GM12878 (cell line): ENCODE measurements at regions not wholly inside any gene's neighbourhood (a gene's known extent, or its start where the extent isn't known, plus 50 kb on each side); places are given as distances from the start of the nearest gene placed in this dataset.

ENCODE experiments used
- ATAC-seq: fragments of 200-7000 bp; cut with Tn5 transposase; 3 replicates; pipeline ENCODE4 v1.9.1; 2020; ENCODE audit warnings: mild to moderate bottlenecking, moderate library complexity
- BruUV-seq: library from RNA; stranded (reverse); fragments of 400-500 nt; replicated peaks from 2 replicates; lab custom pipeline; 2021; lab: Mats Ljungman, UMichigan
- CTCF ChIA-PET: fragments of 300-600 bp; sonication (Branson Sonifier 250); formaldehyde crosslinking; extraction: SDS; loops from one replicate; lab custom pipeline; 2021; ENCODE audit warnings: inconsistent platforms; lab: Yijun Ruan, JAX
- POLR2A ChIA-PET: fragments of 350-600 bp; formaldehyde crosslinking; extraction: SDS; loops from one replicate; lab custom pipeline; 2021; ENCODE audit warnings: inconsistent platforms; lab: Charles Lee
- RAD21 ChIA-PET: fragments of 300-600 bp; sonication (Branson Sonifier 250); formaldehyde crosslinking; loops from one replicate; lab custom pipeline; 2023; ENCODE audit warnings: antibody characterized with exemption; ENCODE audit not compliant: unreplicated experiment; lab: Charles Lee
- SMC1A ChIA-PET: fragments of 300-600 bp; sonication (Branson Sonifier 250); formaldehyde crosslinking; loops from one replicate; lab custom pipeline; 2023; ENCODE audit not compliant: unreplicated experiment, uncharacterized antibody; lab: Charles Lee
- DNase-seq: peaks from one replicate; pipeline ENCODE4 v3.0.0-alpha.2; 2011; ENCODE audit warnings: low read depth, low spot score
- FAIRE-seq: peaks from 3 replicates; lab custom pipeline; 2011; peaks lifted over from hg19 to GRCh38; lab: Jason Lieb, UNC
- H2AFZ ChIP-seq: 2 replicates; pipeline ENCODE4 v1.6.0; 2011; ENCODE audit warnings: low read depth, low read length, control low read depth; ENCODE audit not compliant: control insufficient read depth
- H3K27ac ChIP-seq: 2 replicates; pipeline ENCODE4 v1.5.1; 2011; ENCODE audit warnings: control low read depth; ENCODE audit not compliant: control insufficient read depth, insufficient read depth
- H3K27me3 ChIP-seq, 2 experiments: replicated peaks in 1 of 2; 2 replicates each; pipeline versions ENCODE4 v1.6.0 to v1.6.1; 2011; ENCODE audit warnings: low read length in 1 of 2; ENCODE audit not compliant: control insufficient read depth in 2 of 2, insufficient read depth in 2 of 2
- H3K36me3 ChIP-seq, 2 experiments: 2 replicates each; pipeline ENCODE4 v1.5.1; 2011; ENCODE audit warnings: low read length in 1 of 2; ENCODE audit not compliant: control insufficient read depth in 2 of 2, insufficient read depth in 2 of 2
- H3K4me1 ChIP-seq: 2 replicates; pipeline ENCODE4 v1.6.1; 2011; ENCODE audit warnings: mild to moderate bottlenecking, low read length, moderate library complexity, mixed read lengths; ENCODE audit not compliant: control insufficient read depth, insufficient read depth
- H3K4me2 ChIP-seq: 2 replicates; pipeline ENCODE4 v1.6.0; 2011; ENCODE audit warnings: control low read depth; ENCODE audit not compliant: control insufficient read depth, insufficient read depth
- H3K4me3 ChIP-seq: fragments of 200-600 bp; sonication (generic); 2 replicates; pipeline ENCODE4 v1.5.1; 2016
- H3K79me2 ChIP-seq: 2 replicates; pipeline ENCODE4 v1.6.0; 2011; ENCODE audit warnings: low read length; ENCODE audit not compliant: control insufficient read depth, insufficient read depth
- H3K9ac ChIP-seq: 2 replicates; pipeline ENCODE4 v1.8.0; 2011; ENCODE audit warnings: low read length, control low read depth, mixed read lengths; ENCODE audit not compliant: control insufficient read depth, insufficient read depth
- H3K9me3 ChIP-seq: replicated peaks from 3 replicates; pipeline ENCODE4 v1.5.1; 2011; ENCODE audit warnings: mild to moderate bottlenecking, low read length; ENCODE audit not compliant: control insufficient read depth, insufficient read depth
- H4K20me1 ChIP-seq: 2 replicates; pipeline ENCODE4 v1.6.0; 2011; ENCODE audit not compliant: control insufficient read depth, insufficient read depth
- BRCA1 ChIP-seq: IDR thresholded peaks from 2 replicates; pipeline ENCODE4 v1.6.1; 2011; ENCODE audit warnings: low read depth, low read length, improper control_type of control experiment
- EED ChIP-seq: sonication (generic); IDR thresholded peaks from 2 replicates; pipeline ENCODE4 v1.6.1; 2016; ENCODE audit warnings: antibody characterized with exemption, low read depth
- ETV6 ChIP-seq, 2 experiments: fragments of 450-650 bp in 1 of 2; IDR thresholded peaks in 1 of 2; conservative IDR thresholded peaks in 1 of 2; 2 replicates each; pipeline ENCODE4 v1.6.1; 2014; ENCODE audit warnings: antibody characterized with exemption in 1 of 2, borderline replicate concordance in 1 of 2, low read depth in 1 of 2, mild to moderate bottlenecking in 1 of 2, moderate library complexity in 1 of 2
- IKZF2 ChIP-seq, 2 experiments: fragments of 450-650 bp; IDR thresholded peaks; 2 replicates each; pipeline ENCODE4 v1.6.1; 2017; ENCODE audit warnings: mild to moderate bottlenecking in 2 of 2, moderate library complexity in 2 of 2
- JUND ChIP-seq: IDR thresholded peaks from 2 replicates; pipeline ENCODE4 v1.6.1; 2012; ENCODE audit warnings: low read depth, mild to moderate bottlenecking, low read length, improper control_type of control experiment, moderate library complexity
- KAT2A ChIP-seq: conservative IDR thresholded peaks from 2 replicates; pipeline ENCODE4 v1.6.1; 2011; ENCODE audit warnings: low read depth, low read length; ENCODE audit not compliant: control insufficient read depth
- LARP7 ChIP-seq: fragments of 450-650 bp; IDR thresholded peaks from 2 replicates; pipeline ENCODE4 v1.6.1; 2017; ENCODE audit warnings: mild to moderate bottlenecking
- MTA2 ChIP-seq: fragments of 450-650 bp; IDR thresholded peaks from 2 replicates; pipeline ENCODE4 v1.6.1; 2016; ENCODE audit warnings: low read depth, mild to moderate bottlenecking, moderate library complexity
- POLR2A ChIP-seq: IDR thresholded peaks from 2 replicates; pipeline ENCODE4 v1.6.1; 2011; ENCODE audit warnings: low read depth, mild to moderate bottlenecking, low read length
- POLR2AphosphoS5 ChIP-seq: IDR thresholded peaks from 2 replicates; pipeline ENCODE4 v1.6.1; 2011; ENCODE audit warnings: mild to moderate bottlenecking, low read length, inconsistent platforms
- RUNX3 ChIP-seq: IDR thresholded peaks from 2 replicates; pipeline ENCODE4 v1.6.1; 2012; ENCODE audit warnings: low read length, inconsistent platforms
- SMAD5 ChIP-seq: IDR thresholded peaks from 2 replicates; pipeline ENCODE4 v1.6.1; 2016; ENCODE audit warnings: antibody characterized with exemption, low read depth
- SMC3 ChIP-seq: IDR thresholded peaks from 2 replicates; pipeline ENCODE4 v1.6.1; 2011; ENCODE audit warnings: low read length, improper control_type of control experiment, borderline replicate concordance
- TCF3 ChIP-seq: IDR thresholded peaks from 2 replicates; pipeline ENCODE4 v1.6.1; 2012; ENCODE audit warnings: low read depth, mild to moderate bottlenecking, low read length, borderline replicate concordance; ENCODE audit not compliant: insufficient read depth
- WRNIP1 ChIP-seq: IDR thresholded peaks from 2 replicates; pipeline ENCODE4 v1.6.1; 2011; ENCODE audit warnings: low read depth, low read length, improper control_type of control experiment, borderline replicate concordance
- YBX1 ChIP-seq: fragments of 450-650 bp; IDR thresholded peaks from 2 replicates; pipeline ENCODE4 v1.6.1; 2016; ENCODE audit warnings: antibody characterized with exemption
- WGBS: methylation state at CpG from one replicate; pipeline ENCODE4 v1.1.6; 2016; ENCODE audit warnings: low lambda C conversion rate; ENCODE audit not compliant: insufficient replicate concordance, insufficient coverage; ENCODE audit errors: missing lambda C conversion rate; 5-methylcytosine and 5-hydroxymethylcytosine counted together
- in situ Hi-C: fragments of 300-500 bp; cut with MboI; formaldehyde crosslinking; loops from 9 replicates; pipeline ENCODE4 v1.14.3; 2018; ENCODE audit warnings: mixed read lengths
- intact Hi-C: fragments of 100-400 bp; cut with micrococcal nuclease; formaldehyde crosslinking; loops from one replicate; pipeline ENCODE4 v1.14.2; 2022; ENCODE audit not compliant: unreplicated experiment
- TF ChIP-seq, protein P1 (sequence below): IDR thresholded peaks from 2 replicates; pipeline ENCODE4 v1.6.1; 2011; ENCODE audit warnings: low read depth, mild to moderate bottlenecking, low read length, moderate library complexity, borderline replicate concordance; ENCODE audit errors: extremely low read depth
- TF ChIP-seq, protein P2 (sequence below): fragments of 450-650 bp; IDR thresholded peaks from 2 replicates; pipeline ENCODE4 v1.6.1; 2018; ENCODE audit warnings: mild to moderate bottlenecking, low read depth, moderate library complexity; ENCODE audit not compliant: partially characterized antibody
- TF ChIP-seq, protein P3 (sequence below): fragments of 450-650 bp; conservative IDR thresholded peaks from 2 replicates; pipeline ENCODE4 v1.6.1; 2017; ENCODE audit warnings: mild to moderate bottlenecking, moderate library complexity
- TF ChIP-seq, protein P4 (sequence below): fragments of 450-650 bp; IDR thresholded peaks from 2 replicates; pipeline ENCODE4 v1.6.1; 2016; ENCODE audit warnings: mild to moderate bottlenecking

DNA sequence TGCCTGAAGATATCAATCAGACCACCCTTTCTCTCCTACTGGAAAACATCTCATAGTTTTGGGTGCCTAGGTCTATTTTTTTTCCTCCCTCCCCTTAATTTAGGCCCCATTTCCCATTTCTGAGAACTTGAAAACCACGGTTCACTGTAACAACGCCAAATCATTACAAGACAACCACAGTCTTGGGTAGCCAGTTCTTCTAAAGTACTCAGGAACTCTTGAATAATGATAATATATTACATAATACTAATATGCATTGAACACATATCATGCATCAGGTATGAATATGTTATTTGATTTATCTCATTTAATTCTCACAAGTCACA is 185.1 kb upstream of the ADO start:
- ChIA-PET RAD21 (interaction anchor here (0.9 to 2.6 kb wide), 17 partner anchors 9 to 465 kb away, joined by 3 to 16 read pairs (median 6); partner anchors contain the start of gene EGR2), SMC1A (interaction anchor here (0.6 to 4.4 kb wide), 29 partner anchors 8 to 617 kb away, joined by 3 to 30 read pairs (median 4); partner anchors contain the start of gene EGR2), POLR2A (interaction anchor here (0.8 to 4.4 kb wide), 6 partner anchors 9 to 192 kb away, joined by 3 to 24 read pairs (median 4); no protein-coding TSS in a partner anchor), CTCF (interaction anchor here (0.7 to 7.5 kb wide), 6 partner anchors 9 to 198 kb away, joined by 3 to 45 read pairs (median 12); partner anchors contain the start of gene EGR2)
- no peak overlapping the region for H3K4me3 ChIP-seq
- H4K20me1 ChIP-seq: no peaks in the 10 kb centered on the region
- H3K27ac ChIP-seq: 0 out of 2 replicates have a peak overlapping the region, but pooled peaks have one; percentile 2
- H3K9ac ChIP-seq: no peak overlapping the region
- H3K27me3 ChIP-seq: no peaks in the 10 kb centered on the region
- DNase-seq: no peak
- no peaks in the 10 kb centered on the region for H3K36me3 ChIP-seq
- peaks cover 24% of the 10 kb centered on the region for H3K4me1 ChIP-seq
- intact Hi-C loops (loop anchor here (2.0 kb wide), 1 partner anchor 13 kb away; no protein-coding TSS in a partner anchor), in situ Hi-C loops (no loop called here)
- no peaks in the 10 kb centered on the region for H3K9me3 ChIP-seq
- 0 out of 2 replicates have a peak overlapping the region, but pooled peaks have one; percentile 15 for H3K4me2 ChIP-seq
- peak; percentile 33 for ATAC-seq
- no peak overlapping the region for H2AFZ ChIP-seq
- WGBS: 2% methylated on average over 2 of the region's 2 CpGs
- no TSS peak for BruUV-seq
- no peak for FAIRE-seq
- no peaks in the 10 kb centered on the region for H3K79me2 ChIP-seq
- TF ChIP-seq RUNX3: peak; percentile 70
- TF ChIP-seq JUND: no peak
- TF ChIP-seq, protein P1, sequence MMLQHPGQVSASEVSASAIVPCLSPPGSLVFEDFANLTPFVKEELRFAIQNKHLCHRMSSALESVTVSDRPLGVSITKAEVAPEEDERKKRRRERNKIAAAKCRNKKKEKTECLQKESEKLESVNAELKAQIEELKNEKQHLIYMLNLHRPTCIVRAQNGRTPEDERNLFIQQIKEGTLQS: no peak
- no peak for TF ChIP-seq LARP7
- TF ChIP-seq TCF3: no peak
- no peak for TF ChIP-seq WRNIP1
- no peak for TF ChIP-seq EED
- TF ChIP-seq POLR2AphosphoS5: no peak
- TF ChIP-seq KAT2A: no peak
- no peak for TF ChIP-seq SMAD5
- no peak; the same call in 1 of the 2 replicates for TF ChIP-seq SMC3
- TF ChIP-seq, protein P2, sequence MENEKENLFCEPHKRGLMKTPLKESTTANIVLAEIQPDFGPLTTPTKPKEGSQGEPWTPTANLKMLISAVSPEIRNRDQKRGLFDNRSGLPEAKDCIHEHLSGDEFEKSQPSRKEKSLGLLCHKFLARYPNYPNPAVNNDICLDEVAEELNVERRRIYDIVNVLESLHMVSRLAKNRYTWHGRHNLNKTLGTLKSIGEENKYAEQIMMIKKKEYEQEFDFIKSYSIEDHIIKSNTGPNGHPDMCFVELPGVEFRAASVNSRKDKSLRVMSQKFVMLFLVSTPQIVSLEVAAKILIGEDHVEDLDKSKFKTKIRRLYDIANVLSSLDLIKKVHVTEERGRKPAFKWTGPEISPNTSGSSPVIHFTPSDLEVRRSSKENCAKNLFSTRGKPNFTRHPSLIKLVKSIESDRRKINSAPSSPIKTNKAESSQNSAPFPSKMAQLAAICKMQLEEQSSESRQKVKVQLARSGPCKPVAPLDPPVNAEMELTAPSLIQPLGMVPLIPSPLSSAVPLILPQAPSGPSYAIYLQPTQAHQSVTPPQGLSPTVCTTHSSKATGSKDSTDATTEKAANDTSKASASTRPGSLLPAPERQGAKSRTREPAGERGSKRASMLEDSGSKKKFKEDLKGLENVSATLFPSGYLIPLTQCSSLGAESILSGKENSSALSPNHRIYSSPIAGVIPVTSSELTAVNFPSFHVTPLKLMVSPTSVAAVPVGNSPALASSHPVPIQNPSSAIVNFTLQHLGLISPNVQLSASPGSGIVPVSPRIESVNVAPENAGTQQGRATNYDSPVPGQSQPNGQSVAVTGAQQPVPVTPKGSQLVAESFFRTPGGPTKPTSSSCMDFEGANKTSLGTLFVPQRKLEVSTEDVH: no peak
- TF ChIP-seq, protein P3, sequence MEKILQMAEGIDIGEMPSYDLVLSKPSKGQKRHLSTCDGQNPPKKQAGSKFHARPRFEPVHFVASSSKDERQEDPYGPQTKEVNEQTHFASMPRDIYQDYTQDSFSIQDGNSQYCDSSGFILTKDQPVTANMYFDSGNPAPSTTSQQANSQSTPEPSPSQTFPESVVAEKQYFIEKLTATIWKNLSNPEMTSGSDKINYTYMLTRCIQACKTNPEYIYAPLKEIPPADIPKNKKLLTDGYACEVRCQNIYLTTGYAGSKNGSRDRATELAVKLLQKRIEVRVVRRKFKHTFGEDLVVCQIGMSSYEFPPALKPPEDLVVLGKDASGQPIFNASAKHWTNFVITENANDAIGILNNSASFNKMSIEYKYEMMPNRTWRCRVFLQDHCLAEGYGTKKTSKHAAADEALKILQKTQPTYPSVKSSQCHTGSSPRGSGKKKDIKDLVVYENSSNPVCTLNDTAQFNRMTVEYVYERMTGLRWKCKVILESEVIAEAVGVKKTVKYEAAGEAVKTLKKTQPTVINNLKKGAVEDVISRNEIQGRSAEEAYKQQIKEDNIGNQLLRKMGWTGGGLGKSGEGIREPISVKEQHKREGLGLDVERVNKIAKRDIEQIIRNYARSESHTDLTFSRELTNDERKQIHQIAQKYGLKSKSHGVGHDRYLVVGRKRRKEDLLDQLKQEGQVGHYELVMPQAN: no peak
- TF ChIP-seq, protein P4, sequence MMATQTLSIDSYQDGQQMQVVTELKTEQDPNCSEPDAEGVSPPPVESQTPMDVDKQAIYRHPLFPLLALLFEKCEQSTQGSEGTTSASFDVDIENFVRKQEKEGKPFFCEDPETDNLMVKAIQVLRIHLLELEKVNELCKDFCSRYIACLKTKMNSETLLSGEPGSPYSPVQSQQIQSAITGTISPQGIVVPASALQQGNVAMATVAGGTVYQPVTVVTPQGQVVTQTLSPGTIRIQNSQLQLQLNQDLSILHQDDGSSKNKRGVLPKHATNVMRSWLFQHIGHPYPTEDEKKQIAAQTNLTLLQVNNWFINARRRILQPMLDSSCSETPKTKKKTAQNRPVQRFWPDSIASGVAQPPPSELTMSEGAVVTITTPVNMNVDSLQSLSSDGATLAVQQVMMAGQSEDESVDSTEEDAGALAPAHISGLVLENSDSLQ: no peak
- peak; percentile 37 to 56; a peak in 2 of 4 replicates for TF ChIP-seq IKZF2 (IDR thresholded peaks at IDR 0.05)
- no peak for TF ChIP-seq ETV6 (conservative IDR thresholded peaks at IDR 0.05 in 1 of 2, IDR thresholded peaks at IDR 0.05 in 1 of 2; ENCODE audit: borderline replicate concordance in 1 of 2, low read depth in 1 of 2)
- no peak for TF ChIP-seq POLR2A
- no peak for TF ChIP-seq BRCA1
- no peak for TF ChIP-seq YBX1
- TF ChIP-seq MTA2: peak; percentile 49; the same call in 1 of the 2 replicates
